ENCODE measurements at regions not wholly inside any gene's neighbourhood (a gene's known extent, or its start where the extent isn't known, plus 50 kb on each side); places are given as distances from the start of the nearest gene placed in this dataset.
A peak's percentile ranks its signal among the peaks of the same experiment; 100 is the strongest.

DNA sequence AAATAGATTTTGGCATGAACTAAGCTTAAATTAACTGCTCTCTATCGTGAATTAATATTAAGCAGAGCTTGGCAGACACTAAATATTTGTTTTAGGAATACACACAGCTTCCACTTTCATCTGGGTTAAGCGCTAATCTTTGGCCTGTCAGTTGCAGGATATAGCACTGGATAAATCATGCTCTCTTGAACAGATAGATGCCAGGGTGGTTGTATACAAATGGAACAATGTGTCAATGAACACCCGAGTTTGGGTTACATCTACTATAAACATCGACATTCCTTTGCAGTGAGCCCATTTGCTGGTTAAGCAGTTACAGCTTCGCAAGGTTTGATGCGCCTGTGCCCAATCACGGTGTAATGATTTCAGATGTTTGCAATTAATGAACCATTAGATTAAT is 338.2 kb upstream of the ZFP64 start:
- DNase-seq (no peak), ATAC-seq (peak in 1 of 2 donors; percentile 59)
- no peak overlapping the region for H3K4me3 ChIP-seq

GRCh38 chr20:52524861-52525260 is 333.3 kb upstream of the ZFP64 start:
- H3K27me3 ChIP-seq (ENCODE audit: low read depth) = no peaks in the 10 kb centered on the region
- ATAC-seq = no peak
- no peak for TF ChIP-seq CTCF (IDR thresholded peaks at IDR 0.05)
- no peak overlapping the region for H3K27ac ChIP-seq
- DNase-seq = no peak
- no peak overlapping the region for H3K4me3 ChIP-seq
- intact Hi-C loops (cut with DNase I) = no loop called here
- no peaks in the 10 kb centered on the region for H3K36me3 ChIP-seq
- H3K9me3 ChIP-seq = no peaks in the 10 kb centered on the region
- no peaks in the 10 kb centered on the region for H3K4me1 ChIP-seq

More for the DNA sequence above, 338.2 kb upstream of the ZFP64 start:
- no peak for TF ChIP-seq CTCF (IDR thresholded peaks at IDR 0.05)
- Histone ChIP-seq H3K36me3 (no peaks in the 10 kb centered on the region), H3K27ac (no peak overlapping the region), H3K4me1 (no peaks in the 10 kb centered on the region), H3K27me3 (ENCODE audit: low read depth) (no peaks in the 10 kb centered on the region), H3K9me3 (no peaks in the 10 kb centered on the region)
- intact Hi-C loops (cut with DNase I) = no loop called here

DNA sequence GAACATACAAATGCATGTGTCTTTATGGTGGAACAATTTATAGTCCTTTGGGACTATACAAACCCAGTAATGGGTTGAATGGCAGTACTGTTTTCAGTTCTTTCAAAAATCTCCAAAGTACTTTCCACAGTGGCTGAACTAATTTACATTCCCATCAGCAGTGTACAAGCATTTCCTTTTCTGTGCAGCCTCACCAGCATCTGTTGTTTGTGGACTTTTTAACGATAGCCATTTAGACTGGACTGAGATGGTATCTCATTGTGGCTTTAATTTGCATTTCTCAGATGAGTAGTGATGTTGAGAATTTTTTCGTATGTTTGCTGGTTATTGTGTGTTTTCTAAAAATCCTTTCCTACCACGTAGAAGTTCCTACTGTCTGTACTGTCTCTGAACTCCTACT is 327.2 kb upstream of the ZFP64 start:
- ATAC-seq = no peak
- H3K4me3 ChIP-seq = no peak overlapping the region
- H3K27ac ChIP-seq = no peak overlapping the region
- no peaks in the 10 kb centered on the region for H3K4me1 ChIP-seq
- no peak for TF ChIP-seq CTCF (IDR thresholded peaks at IDR 0.05)
- H3K36me3 ChIP-seq = no peaks in the 10 kb centered on the region
- no peaks in the 10 kb centered on the region for H3K9me3 ChIP-seq
- intact Hi-C loops (cut with DNase I) = no loop called here
- no peak for DNase-seq
- peaks cover 4% of the 10 kb centered on the region for H3K27me3 ChIP-seq (ENCODE audit: low read depth)

DNA sequence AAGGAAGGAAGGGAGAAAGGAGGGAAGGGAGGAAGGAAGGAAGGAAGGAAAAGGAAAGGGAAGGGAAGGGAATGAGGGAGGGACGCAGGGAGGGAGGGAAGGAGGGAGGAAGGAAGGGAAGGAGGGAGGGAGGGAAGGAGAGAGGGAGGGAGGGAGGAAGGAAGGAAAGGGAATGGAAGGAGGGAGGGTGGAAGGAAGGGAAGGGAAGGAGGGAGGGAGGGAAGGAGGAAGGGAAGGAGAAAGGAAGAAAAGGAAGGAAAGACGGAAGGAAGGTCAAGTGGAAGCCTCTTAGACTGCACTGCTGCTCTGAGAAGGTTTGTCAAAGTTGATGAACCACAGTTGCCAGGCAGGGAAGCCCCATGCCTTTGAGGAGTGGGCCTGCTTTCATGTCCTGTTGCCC is 324.3 kb upstream of the ZFP64 start:
- Histone ChIP-seq H3K36me3 (no peaks in the 10 kb centered on the region), H3K9me3 (no peaks in the 10 kb centered on the region), H3K27me3 (ENCODE audit: low read depth) (peaks cover 4% of the 10 kb centered on the region), H3K4me1 (no peaks in the 10 kb centered on the region), H3K27ac (no peak overlapping the region), H3K4me3 (no peak overlapping the region)
- TF ChIP-seq CTCF (IDR thresholded peaks at IDR 0.05) = no peak
- intact Hi-C loops (cut with DNase I) = no loop called here
- ATAC-seq (no peak), DNase-seq (no peak)

DNA sequence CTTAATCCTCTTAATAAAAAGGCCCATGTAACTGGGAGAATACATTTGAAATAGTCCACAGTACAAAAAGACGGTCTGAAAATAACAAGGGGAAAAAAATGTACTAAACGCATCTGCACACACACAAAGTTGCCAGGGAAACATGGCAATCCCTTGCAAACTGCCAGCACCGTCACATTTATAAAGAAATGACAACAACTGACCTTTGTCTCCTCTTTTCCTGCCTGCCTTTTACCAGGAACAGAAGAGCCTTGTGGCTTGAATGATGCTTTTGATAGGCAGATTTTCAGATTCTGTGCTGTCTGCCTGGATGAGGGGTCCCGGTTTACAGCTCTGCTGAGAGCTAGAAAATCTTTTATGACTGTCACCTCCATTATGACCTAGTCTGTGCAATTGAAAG is 308.6 kb upstream of the ZFP64 start:
- DNase-seq (no peak), ATAC-seq (no peak)
- no peak overlapping the region for H3K27ac ChIP-seq
- no peaks in the 10 kb centered on the region for H3K36me3 ChIP-seq
- H3K4me3 ChIP-seq = no peak overlapping the region
- H3K4me1 ChIP-seq = no peaks in the 10 kb centered on the region
- no peaks in the 10 kb centered on the region for H3K27me3 ChIP-seq (ENCODE audit: low read depth)
- intact Hi-C loops (cut with DNase I) = no loop called here
- H3K9me3 ChIP-seq = no peaks in the 10 kb centered on the region
- no peak for TF ChIP-seq CTCF (IDR thresholded peaks at IDR 0.05)

DNA sequence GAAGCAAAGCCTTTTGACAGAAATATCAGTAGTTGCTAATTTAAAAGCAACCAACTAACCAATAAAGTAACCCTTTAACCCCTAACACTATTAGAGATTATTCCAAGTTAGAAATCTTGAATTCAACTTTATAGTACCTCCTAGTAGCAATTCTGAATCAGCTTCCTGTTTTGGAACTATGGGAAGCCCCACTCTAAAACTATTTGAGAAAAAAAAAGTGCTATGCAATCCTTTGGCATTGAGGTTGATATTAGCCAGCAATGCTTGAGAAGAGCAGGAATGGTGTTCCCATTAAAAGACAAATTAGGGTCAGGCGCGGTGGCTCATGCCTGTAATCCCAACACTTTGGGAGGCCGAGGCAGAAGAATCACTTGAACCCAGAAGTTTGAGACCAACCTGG is 306.2 kb upstream of the ZFP64 start:
- no peaks in the 10 kb centered on the region for H3K27me3 ChIP-seq (ENCODE audit: low read depth)
- no peaks in the 10 kb centered on the region for H3K36me3 ChIP-seq
- ATAC-seq (no peak), DNase-seq (no peak)
- no peak overlapping the region for H3K27ac ChIP-seq
- no peaks in the 10 kb centered on the region for H3K9me3 ChIP-seq
- no peak for TF ChIP-seq CTCF (IDR thresholded peaks at IDR 0.05)
- no peaks in the 10 kb centered on the region for H3K4me1 ChIP-seq
- intact Hi-C loops (cut with DNase I) = no loop called here
- no peak overlapping the region for H3K4me3 ChIP-seq

All from lower lobe of right lung (tissue), 2 donors.